ENCODE measurements at regions not wholly inside any gene's neighbourhood (a gene's known extent, or its start where the extent isn't known, plus 50 kb on each side); places are given as distances from the start of the nearest gene placed in this dataset.
"Not testable (repeated sequence)": the region's sequence is repeated elsewhere in the genome, so short reads cannot be mapped to it uniquely, and the experiment has no call there.

DNA sequence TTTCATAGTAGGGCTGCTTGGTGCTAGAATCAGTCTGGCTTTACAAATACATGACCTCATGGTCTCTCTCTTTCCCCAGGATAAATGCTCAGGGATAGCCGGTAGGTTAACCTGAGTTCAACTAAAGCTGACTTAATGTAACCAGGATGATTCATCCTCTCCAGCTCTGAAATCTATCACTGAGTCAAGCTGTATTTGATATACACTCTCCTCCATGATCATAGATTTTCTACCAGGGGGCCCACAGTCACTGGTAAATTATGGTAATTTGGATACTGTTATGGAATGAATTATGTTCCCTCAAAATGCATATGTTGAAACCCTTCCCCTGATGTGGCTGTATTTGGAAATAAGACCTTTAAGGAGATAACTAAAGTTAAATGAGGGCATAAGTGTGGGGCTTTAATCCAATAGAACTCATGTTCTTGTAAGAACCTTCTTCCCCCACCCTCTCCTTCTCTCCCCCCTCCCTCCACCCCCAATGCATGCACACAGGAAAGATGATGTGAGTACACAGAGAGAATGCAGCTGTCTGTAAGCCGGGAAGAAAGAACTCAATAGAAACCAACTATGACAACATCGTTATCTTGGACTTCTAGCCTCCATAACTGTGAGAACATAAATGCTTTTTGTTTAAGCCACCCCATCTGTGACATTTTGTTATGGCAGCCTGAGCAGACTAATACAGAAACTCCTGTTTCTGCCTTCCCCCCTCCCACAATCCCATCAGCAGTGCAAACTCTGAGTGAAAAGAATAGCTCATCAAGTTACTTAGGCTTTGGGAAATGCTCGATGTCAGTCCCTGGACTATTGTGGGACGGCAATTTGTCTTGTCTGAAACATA is 134.9 kb upstream of the KYNU start:
- no peaks in the 10 kb centered on the region for H3K36me3 ChIP-seq (ENCODE audit: control insufficient read depth, insufficient read depth, low read length)
- no peak for TF ChIP-seq CTCF (IDR thresholded peaks at IDR 0.05; ENCODE audit: insufficient read depth, low read length, severe bottlenecking)
- FAIRE-seq (no peak), DNase-seq (ENCODE audit: low read depth) (peak; percentile 82)
- no peaks in the 10 kb centered on the region for H3K27me3 ChIP-seq (ENCODE audit: control insufficient read depth, insufficient read depth, low read length)
- no peak overlapping the region for H3K4me3 ChIP-seq (ENCODE audit: low read depth, low read length)

- Histone ChIP-seq H3K36me3 (ENCODE audit: control insufficient read depth, insufficient read depth, low read length) (no peaks in the 10 kb centered on the region), H3K4me3 (ENCODE audit: low read depth, low read length) (no peak overlapping the region), H3K27me3 (ENCODE audit: control insufficient read depth, insufficient read depth, low read length) (no peaks in the 10 kb centered on the region)
- peak; percentile 23 for DNase-seq (ENCODE audit: low read depth)
- TF ChIP-seq CTCF (IDR thresholded peaks at IDR 0.05; ENCODE audit: insufficient read depth, low read length, severe bottlenecking): no peak
- no peak for FAIRE-seq
These were observed 135.6 kb upstream of the KYNU start for GRCh38 chr2:142741764-142742269.

GRCh38 chr2:142734770-142735169 is 142.7 kb upstream of the KYNU start:
- H3K4me3 ChIP-seq (ENCODE audit: low read depth, low read length): no peak overlapping the region
- TF ChIP-seq CTCF (IDR thresholded peaks at IDR 0.05; ENCODE audit: insufficient read depth, low read length, severe bottlenecking): no peak
- H3K36me3 ChIP-seq (ENCODE audit: control insufficient read depth, insufficient read depth, low read length): no peaks in the 10 kb centered on the region
- peak; percentile 32 for FAIRE-seq
- H3K27me3 ChIP-seq (ENCODE audit: control insufficient read depth, insufficient read depth, low read length): no peaks in the 10 kb centered on the region
- peak; percentile 21 for DNase-seq (ENCODE audit: low read depth)

- Histone ChIP-seq H3K4me3 (ENCODE audit: low read depth, low read length) (no peak overlapping the region), H3K27me3 (ENCODE audit: control insufficient read depth, insufficient read depth, low read length) (no peaks in the 10 kb centered on the region), H3K36me3 (ENCODE audit: control insufficient read depth, insufficient read depth, low read length) (no peaks in the 10 kb centered on the region)
- DNase-seq (ENCODE audit: low read depth): no peak
- TF ChIP-seq CTCF (IDR thresholded peaks at IDR 0.05; ENCODE audit: insufficient read depth, low read length, severe bottlenecking): peak; percentile 13
- FAIRE-seq: no peak
These were observed 143.2 kb upstream of the KYNU start for GRCh38 chr2:142734231-142734630.

DNA sequence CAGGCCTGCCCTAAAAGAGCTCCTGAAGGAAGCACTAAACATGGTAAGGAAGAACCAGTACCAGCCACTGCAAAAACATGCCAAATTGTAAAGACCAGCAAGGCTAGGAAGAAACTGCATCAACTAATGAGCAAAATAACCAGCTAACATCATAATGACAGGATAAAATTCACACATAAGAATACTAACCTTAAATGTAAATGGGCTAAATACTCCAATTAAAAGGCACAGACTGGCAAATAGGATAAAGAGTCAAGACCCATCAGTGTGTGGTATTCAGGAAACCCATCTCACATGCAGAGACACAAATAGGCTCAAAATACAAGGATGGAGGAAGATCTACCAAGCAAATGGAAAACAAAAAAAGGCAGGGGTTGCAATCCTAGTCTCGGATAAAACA is 147.7 kb upstream of the KYNU start:
- FAIRE-seq; H3K27me3 ChIP-seq (ENCODE audit: control insufficient read depth, insufficient read depth, low read length); H3K4me3 ChIP-seq (ENCODE audit: low read depth, low read length); H3K36me3 ChIP-seq (ENCODE audit: control insufficient read depth, insufficient read depth, low read length); DNase-seq (ENCODE audit: low read depth): not testable (repeated sequence)

GRCh38 chr2:142727821-142728478 is 149.5 kb upstream of the KYNU start:
- not testable (repeated sequence) for DNase-seq (ENCODE audit: low read depth); FAIRE-seq; H3K27me3 ChIP-seq (ENCODE audit: control insufficient read depth, insufficient read depth, low read length); H3K36me3 ChIP-seq (ENCODE audit: control insufficient read depth, insufficient read depth, low read length); H3K4me3 ChIP-seq (ENCODE audit: low read depth, low read length)

Measured in bronchial epithelial cell (primary cell).